GM21526 (cell line): ENCODE measurements at regions not wholly inside any gene's neighbourhood (a gene's known extent, or its start where the extent isn't known, plus 50 kb on each side); places are given as distances from the start of the nearest gene placed in this dataset.
"Not testable (repeated sequence)": the region's sequence is repeated elsewhere in the genome, so short reads cannot be mapped to it uniquely, and the experiment has no call there.

Experiments
- ATAC-seq: cut with Tn5 transposase; IDR thresholded peaks from one replicate; pipeline ENCODE4 v1.9.1; 2021; ENCODE audit warnings: moderate library complexity; ENCODE audit not compliant: unreplicated experiment, low FRiP score

DNA sequence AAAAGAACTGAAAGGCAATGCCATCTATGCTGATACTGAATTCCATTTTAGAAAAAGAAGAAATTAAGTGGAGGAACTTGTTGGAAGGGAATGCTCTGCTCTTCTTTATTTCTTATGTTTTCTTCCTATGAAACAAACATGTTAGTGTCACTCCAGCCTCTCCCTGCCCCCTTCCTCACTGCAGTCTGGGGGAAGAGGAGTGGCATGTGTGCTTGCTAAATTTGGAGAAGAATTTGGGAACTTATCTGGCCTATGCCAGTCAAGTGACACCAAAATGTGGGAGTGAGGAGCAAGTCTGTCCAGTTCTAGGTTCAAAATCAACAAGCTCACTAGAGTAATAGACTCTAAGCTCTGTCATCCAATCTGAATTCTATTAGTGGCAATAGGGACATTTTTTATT lies 214.6 kb downstream of the RBM26 start:
- ATAC-seq = no peak

DNA sequence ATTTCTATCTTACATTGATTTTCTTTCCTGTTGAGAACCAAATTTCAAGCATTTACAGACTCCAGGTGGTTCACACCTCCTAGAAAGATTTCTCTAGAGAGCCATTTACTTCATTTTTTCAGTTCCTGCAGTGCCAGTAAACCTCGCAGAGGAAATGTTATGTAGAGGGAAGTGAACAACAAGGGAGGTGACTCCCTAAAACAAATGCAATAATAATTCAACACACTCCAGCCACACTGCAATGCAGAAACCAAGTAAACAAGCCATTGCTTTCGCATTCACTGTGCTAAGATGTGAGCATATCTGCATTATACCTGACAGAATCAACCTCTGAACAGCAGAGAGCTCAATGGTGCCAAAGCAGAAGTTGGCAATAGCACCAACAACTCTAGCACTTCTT lies 215.1 kb downstream of the RBM26 start:
- ATAC-seq = no peak

DNA sequence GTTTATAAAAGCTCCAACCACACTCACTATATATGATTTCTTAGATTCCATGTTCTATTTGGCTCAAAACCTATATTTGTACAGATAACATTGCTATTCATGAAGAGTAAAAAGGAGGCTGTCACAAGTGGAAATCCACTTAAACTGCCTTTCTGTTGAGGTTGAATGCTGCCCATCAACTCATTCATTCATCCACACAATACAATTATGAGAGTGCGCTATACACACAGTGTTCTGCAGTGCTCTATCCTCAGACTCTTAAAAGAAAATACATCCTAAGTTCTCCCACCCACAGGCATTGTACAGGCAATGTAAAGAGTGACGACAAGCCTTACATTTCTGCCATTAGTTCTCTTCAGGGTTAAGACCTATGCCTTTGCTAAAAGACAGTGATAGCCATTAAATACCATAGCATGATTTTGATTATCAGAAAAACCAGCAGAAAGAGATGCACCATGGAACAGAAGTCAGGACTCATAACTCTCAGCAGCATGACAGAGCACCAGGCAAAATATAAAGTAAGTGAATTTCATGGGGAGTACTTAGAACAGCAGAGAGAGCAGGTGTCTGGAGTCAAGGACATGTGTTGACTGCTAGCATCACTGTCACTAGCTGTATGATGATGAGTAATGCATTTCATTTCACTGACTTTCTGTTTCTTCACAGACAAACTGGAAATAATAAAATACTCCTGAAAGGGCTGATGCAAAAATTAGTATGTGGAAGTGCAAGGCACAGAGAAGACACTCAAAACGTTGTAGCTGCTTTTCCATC lies 218.0 kb downstream of the RBM26 start:
- peak; percentile 44 for ATAC-seq

DNA sequence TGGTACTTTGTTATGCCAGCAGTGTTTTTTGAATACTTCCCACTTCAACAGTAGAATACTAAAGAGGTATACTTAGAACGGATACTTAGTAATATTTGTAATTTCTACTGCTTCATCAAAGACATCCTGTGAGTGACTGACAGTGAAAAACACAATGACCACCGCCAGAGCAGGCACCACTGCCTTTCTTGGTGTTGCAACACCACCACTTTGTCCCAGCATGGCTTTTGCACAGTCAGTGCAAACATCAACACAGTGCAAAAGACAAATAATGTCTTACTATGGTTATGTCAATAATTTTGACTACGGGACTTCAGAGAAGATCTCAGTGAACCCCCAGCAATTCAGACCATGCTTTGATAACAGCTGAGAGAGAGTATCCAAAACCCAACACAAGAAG lies 220.5 kb downstream of the RBM26 start:
- no peak for ATAC-seq

DNA sequence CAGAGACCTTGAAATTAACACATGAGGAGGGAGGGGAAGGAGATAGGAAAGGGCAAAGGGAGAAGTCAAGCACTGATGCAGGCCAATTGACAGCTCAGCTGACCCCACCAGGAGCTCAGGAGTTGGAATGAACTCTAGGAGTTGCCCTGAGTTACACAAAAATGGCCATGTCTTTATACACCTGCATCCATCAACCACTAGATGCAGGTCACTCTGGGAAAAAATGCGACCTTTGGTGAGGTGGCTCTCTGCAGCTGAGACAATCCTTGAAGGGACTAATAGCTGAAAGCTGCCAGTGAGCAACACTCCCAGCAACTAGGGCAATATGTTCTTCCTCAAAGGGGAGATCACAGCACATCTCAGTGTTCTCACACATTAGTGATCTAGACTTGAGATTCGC lies 222.8 kb downstream of the RBM26 start:
- ATAC-seq = no peak

DNA sequence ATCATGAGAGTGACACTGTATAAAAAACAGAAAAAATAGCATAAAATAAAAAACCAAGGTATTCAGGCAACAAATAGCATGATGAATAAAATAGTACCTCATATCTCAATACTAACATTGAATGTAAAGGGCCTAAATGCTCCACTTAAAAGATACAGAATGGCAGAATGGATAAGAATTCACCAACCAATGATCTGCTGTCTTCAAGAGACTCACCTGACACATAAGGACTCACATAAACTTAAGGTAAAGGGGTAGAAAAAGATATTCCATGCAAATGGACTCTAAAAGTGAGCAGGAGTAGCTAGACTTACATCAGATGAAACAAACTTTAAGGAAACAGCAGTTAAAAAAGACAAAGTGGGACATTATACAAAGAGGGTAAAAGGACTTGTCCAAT lies 232.4 kb downstream of the RBM26 start:
- ATAC-seq = not testable (repeated sequence)

DNA sequence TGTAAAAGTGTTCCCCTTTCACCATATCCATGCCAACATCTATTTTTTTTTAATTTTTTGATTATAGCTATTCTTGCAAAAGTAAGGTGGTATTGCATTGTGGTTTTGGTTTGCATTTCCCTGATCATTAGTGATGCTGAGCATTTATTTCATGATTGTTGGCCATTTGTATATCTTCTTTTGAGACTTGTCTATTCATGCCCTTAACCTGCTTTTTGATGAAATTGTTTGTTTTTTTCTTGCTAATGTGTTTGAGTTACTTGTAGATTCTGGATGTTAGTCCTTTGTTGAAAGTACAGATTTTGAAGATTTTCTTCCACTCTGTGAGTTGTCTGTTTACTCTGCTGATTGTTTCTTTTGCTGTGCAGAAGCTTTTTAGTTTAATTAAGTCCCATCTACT lies 233.1 kb downstream of the RBM26 start:
- not testable (repeated sequence) for ATAC-seq

DNA sequence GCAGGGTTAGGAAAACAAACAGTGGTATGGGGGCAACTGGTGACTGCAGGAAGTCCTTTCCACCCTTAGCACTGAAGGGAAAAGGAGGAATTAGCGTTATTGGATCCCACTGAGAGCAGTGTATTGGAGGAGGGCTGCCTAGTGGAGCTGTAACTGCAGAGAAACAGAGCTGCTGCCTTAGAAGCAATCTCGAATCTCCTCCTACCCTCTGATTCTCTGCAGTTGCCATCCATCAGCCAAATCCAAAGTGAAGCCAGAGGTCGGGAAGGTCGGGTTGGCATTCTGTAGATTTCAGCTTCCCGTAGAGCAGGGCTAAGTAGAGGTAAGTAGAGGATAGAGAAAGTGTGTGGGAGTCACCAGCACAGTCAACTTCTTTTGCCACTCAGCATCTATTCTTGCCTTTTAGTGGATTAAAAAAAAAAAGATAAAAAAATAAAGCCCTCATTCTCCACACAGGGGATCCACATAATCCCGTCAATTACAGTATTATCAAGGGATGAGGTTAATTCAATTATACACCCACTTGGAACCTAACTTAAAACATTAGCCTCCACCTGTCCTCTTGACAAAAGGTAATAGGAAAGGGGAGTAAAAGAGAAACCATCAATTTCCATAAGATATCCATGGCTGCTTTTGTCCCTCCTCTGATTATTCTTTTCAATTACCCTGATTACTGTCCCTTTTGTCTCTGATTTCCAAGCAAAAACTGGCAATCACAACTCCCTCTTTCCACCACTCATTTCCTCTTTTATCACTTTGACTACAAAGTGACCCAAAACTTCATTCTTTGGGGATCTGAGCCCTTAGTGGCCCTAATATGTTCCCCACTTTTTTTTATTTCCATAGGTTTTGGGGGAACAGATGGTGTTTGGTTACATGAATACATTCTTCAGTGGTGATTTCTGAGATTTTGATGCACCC lies 234.7 kb downstream of the RBM26 start:
- ATAC-seq = no peak

DNA sequence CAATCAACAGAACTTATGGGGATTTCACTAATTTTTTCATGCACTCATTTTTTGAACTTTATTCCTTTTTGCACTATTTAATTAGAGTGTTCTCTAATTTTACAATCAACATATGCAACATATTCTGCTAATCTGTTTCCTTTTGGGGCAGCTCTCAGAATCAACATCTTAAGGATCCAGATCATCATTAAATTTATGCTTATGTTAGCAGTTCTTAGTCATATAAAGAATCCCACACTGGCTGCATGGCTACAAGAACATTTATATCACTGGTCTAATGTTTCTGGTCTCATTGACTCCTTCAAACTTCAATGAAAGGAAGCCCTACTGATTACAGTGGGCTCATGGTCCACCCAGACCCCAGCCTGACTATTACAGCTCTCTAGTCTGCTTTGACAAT lies 245.2 kb downstream of the RBM26 start:
- no peak for ATAC-seq

DNA sequence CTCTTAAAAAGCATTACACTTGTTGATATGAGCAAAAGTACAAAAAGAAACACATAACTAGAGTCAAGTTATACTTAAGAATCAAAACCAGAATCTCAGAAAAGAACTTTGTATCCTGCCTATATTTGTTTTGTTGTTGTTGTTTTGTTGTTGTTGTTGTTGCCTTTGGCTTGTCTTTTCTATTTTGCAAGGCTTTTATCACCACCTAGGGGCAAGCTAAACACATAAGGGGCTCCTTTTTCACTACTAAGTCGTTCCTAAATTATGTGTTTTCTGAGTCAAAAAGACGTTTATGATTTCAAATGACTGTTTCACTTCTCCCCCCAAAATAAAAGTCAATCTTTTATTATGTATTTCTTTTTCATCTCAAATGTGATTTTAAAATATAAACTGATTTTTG lies 250.2 kb downstream of the RBM26 start:
- ATAC-seq = no peak

DNA sequence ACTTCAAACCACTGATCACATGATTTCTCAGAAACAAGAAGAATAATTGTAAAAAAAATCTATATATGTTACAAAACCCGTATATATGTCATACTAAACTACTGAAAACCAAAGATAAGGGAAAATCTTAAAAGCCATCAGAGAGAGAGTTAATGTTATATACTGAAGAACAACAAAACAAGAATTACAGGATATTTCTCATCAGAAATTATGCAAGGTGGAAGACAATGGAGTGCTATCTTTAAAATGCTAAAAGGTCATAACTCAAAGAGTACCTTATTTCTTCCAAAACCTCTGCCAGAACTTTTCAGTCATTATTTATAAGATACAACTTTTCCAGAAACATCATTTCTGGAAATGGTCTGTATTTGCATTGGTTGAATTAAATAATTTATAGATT lies 256.8 kb downstream of the RBM26 start:
- ATAC-seq = no peak

DNA sequence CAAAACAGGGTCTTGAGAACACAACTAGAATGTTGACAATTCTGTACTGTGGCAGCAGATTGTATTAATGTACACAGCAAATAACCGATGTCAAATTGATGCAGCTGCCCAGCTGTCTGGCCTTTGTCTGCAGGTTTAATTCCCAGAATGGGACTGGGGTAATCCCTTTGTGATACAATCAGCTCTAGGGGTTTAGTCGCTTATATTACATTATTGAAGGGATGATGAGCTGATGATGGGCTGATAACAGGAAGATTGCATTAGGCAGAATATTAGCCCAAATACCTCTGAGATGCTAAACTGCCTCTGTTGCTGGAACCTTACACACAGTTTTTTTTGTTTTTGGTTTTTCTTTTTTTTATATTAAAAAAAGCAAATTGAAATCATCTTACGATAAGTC lies 265.0 kb downstream of the RBM26 start:
- no peak for ATAC-seq

DNA sequence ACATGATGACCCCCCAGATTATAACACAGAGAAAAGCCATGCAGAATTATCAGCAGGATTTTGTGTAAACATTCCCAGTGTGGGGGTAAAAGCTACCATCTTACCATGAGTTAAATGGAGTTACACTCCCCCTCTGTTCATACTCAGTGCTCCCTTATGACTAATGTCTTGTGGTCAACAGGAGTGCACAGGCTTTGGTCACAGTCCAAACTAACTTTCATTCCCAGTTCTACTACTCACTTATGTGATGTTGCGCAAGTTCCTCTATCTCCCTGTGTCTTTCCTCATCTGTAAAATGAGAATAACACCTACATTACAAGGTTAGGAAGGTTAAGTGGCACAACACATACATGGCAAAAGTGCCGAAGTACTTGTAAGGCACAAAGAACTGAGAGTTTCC lies 277.9 kb downstream of the RBM26 start:
- no peak for ATAC-seq

DNA sequence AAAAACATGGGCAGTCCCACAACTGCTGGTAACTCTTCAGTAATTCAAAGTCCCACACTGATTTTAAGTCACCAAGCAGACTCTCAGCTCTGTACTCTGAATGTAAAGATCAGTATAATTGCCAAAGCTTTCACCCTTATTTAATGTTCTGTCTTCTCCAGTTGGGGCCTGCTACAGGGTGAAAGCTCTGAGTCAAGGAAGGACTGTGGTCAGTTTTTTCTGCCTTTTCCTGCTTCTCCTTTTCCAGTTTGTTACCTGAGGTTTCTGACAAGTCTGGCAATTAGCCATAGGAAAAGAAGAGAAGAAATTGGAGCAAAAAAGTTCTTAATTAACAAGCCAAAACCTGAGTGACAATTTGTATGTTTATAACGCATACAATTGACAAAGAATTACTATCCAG lies 279.3 kb downstream of the RBM26 start:
- ATAC-seq = no peak

DNA sequence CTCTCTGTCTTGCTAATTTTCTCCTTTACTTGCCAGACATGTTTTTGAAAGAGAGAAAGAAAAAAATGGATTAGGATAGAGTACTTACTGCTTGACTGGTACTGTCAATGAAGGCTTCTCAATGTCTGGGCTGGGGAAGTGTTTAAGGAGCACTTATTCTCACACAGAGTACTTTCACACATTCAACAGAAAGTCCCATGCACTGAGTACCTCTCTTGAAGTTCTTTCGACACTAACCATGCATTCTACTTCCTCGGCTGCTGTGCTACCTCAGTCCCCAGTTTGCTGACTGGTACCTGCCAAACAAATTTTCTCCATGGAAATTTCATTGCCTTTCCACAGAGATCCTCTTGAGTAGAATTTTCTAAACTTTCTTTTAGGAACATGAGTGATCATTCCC lies 281.9 kb downstream of the RBM26 start:
- ATAC-seq = no peak

DNA sequence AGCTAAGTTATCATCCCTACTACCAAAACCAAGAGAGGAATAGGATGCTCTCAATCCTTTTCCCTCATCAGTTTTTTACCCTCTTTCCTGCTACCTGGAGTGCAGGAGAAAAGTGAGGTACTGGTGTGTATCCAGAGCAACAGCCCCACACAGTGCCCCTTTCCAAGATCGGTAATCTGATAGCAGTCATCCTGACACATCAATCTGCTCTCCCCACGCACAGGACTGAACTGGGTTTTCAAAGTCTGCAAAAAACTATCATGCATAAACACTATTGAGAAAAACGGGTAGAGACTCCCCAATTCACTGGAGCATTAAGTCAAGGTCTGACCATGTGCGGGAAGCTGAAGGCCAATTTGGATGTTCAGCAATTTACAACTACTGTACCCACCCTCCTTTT lies 284.8 kb downstream of the RBM26 start:
- ATAC-seq = no peak

DNA sequence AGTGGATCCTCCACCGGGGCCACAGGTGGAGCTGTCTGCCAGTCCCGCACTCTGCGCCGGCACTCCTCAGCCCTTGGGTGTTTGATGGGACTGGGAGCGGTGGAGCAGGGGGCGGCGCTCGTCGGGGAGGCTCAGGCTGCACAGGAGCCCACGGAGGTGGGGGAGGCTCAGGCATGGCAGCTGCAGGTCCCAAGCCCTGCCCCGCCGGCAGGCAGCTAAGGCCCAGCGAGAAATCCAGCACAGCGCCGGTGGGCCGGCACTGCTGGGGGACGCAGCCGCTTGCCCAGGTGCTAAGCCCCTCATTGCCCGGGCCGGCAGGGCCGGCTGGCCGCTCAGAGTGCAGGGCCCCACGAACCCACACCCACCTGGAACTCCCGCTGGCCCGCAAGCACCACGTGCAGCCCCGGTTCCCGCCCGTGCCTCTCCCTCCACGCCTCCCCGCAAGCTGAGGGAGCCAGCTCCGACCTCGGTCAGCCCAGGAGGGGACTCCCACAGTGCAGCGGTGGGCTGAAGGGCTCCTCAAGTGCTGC lies 286.4 kb downstream of the RBM26 start:
- no peak for ATAC-seq

DNA sequence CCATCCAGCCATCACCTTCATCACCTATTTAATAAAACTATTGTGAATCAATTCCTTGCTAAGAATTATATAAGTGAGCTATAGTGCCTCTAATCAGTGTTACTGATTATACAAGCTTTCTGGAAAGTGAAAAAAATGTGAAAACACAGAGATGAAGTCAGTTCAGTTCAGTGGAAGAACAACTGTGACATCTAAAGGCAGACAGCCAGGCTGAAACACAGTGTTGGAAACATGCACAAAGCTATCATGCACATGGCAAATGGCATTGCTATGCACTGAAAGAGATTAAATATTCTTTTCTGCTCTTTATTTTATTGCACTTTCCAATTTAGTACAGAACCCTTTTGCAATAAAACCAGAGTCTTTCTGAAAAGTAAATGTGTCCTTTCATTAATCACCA lies 294.0 kb downstream of the RBM26 start:
- ATAC-seq = no peak

DNA sequence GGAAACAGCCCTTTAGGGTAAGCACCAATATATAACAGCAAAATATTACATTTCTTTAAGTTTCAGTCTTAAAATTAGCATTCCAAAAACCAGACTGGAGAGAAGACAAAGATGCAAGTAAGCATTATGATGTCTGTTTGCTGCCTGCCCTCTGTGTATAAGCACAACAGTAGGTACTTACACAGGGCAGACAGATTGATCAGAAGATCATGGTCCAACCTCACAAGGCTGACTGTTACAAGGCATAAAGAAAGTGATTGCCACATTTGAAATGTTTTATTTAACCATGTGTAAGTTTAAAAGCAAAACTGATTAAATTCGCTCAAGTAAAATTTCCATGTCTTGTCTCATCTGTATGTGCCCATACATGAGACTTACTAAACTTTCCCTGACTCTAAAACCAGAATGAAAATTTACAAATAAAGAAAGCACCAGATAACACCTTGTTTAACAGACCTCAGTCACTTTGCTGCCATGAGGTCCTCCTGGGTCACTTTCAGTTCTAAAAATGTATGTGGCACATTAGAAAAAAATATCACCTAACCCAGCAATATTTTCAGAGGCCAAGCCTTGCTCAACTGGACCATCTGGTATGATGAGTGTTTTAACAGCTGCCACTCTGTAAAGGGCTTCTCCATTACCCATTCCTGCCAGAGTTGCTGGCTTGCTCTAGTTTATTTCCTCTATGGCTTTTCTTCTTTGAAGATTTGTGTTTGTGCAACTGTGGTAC lies 297.0 kb downstream of the RBM26 start:
- ATAC-seq = peak; percentile 84

DNA sequence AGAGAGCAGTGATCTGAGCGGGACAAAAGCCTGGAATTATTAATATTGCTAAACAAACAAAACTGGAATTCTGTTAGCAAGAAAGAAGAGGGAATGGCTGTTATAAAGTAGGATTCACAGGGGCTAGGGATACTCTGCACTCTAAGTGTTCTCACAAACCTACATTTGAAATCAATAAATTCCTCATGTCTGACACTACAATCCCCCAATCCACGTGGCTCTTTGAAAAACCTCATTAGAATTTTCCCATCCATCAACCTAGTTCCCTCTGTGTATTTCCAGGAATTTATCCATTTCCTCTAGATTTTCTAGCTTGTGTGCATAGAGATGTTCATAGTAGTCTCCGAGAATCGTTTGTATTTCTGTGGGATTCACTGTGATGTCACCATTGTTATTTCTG lies 307.5 kb downstream of the RBM26 start:
- ATAC-seq = no peak

DNA sequence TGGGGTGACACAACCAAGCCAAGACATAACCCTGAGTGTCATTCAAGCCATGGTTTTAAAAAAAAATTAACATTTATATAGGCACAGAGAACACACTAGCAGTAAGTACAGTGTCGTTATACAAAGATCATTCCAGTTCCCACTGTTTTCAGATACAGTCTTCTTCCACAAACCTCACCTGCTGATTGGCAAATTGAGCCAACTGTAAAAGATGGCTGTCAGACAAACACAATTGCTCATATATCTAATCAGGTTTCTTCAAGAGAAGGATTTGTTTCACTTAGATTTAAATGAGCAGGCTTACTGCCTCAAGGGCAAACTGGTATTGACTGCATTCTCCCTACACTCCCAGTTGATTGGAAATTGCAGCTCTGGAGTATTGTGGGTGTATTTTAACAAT lies 308.9 kb downstream of the RBM26 start:
- ATAC-seq = no peak
